WTC11 (cell line): ENCODE measurements at regions not wholly inside any gene's neighbourhood (a gene's known extent, or its start where the extent isn't known, plus 50 kb on each side); places are given as distances from the start of the nearest gene placed in this dataset.
"Not testable (repeated sequence)": the region's sequence is repeated elsewhere in the genome, so short reads cannot be mapped to it uniquely, and the experiment has no call there.

Experiments
- ATAC-seq: fragments of 200-7000 bp; cut with Tn5 transposase; 2 replicates; pipeline ENCODE4 v1.10.0; 2021; ENCODE audit warnings: mild to moderate bottlenecking, moderate library complexity
- CTCF ChIA-PET: fragments of 300-600 bp; sonication (Branson Sonifier 250); formaldehyde crosslinking; loops from one replicate; lab custom pipeline; 2021; ENCODE audit warnings: antibody characterized with exemption; lab: Charles Lee
- POLR2A ChIA-PET: fragments of 350-600 bp; sonication (Branson Sonifier 250); formaldehyde crosslinking; loops from one replicate; lab custom pipeline; 2021; ENCODE audit warnings: antibody characterized with exemption; lab: Charles Lee
- DNase-seq: peaks from one replicate; pipeline ENCODE4 v3.0.0; 2021; ENCODE audit warnings: low spot score
- H3K27ac Mint-ChIP-seq: 2 replicates; pipeline ENCODE4 v1.8.0; 2021; ENCODE audit warnings: mixed read lengths
- H3K27me3 Mint-ChIP-seq: 2 replicates; pipeline ENCODE4 v1.8.0; 2021; ENCODE audit warnings: low read depth, mild to moderate bottlenecking, moderate library complexity, mixed read lengths
- H3K36me3 Mint-ChIP-seq: 2 replicates; pipeline ENCODE4 v1.8.0; 2021; ENCODE audit warnings: mixed read lengths
- H3K4me1 Mint-ChIP-seq: 2 replicates; pipeline ENCODE4 v1.8.0; 2022; ENCODE audit warnings: mixed read lengths
- H3K4me3 Mint-ChIP-seq: 2 replicates; pipeline ENCODE4 v1.8.0; 2021; ENCODE audit warnings: mild to moderate bottlenecking, moderate library complexity, mixed read lengths
- H3K9me3 Mint-ChIP-seq: 2 replicates; pipeline ENCODE4 v1.8.0; 2021; ENCODE audit warnings: mixed read lengths
- ATF1 ChIP-seq: sonication (generic); formaldehyde crosslinking; IDR thresholded peaks from 2 replicates; pipeline ENCODE4 v1.8.1; 2023; ENCODE audit warnings: mild to moderate bottlenecking, moderate library complexity, missing genetic modification reagents
- E2F4 ChIP-seq: sonication (generic); formaldehyde crosslinking; IDR thresholded peaks from 2 replicates; pipeline ENCODE4 v1.8.1; 2022; ENCODE audit warnings: low read depth, mild to moderate bottlenecking, moderate library complexity, missing genetic modification reagents, borderline replicate concordance
- EMX1 ChIP-seq: fragments of 250-450 bp; sonication (Bioruptor Pico); IDR thresholded peaks from 2 replicates; pipeline ENCODE4 v1.8.0; 2021; ENCODE audit warnings: mild to moderate bottlenecking
- ESRRA ChIP-seq: sonication (generic); formaldehyde crosslinking; IDR thresholded peaks from 2 replicates; pipeline ENCODE4 v1.8.1; 2022; ENCODE audit warnings: mild to moderate bottlenecking, missing genetic modification reagents, borderline replicate concordance
- HMGXB4 ChIP-seq: sonication (generic); formaldehyde crosslinking; IDR thresholded peaks from 2 replicates; pipeline ENCODE4 v1.8.1; 2023; ENCODE audit warnings: mild to moderate bottlenecking, moderate library complexity, missing genetic modification reagents
- KAT7 ChIP-seq: sonication (generic); formaldehyde crosslinking; IDR thresholded peaks from 2 replicates; pipeline ENCODE4 v1.8.1; 2023; ENCODE audit warnings: missing genetic modification reagents, mild to moderate bottlenecking, borderline replicate concordance
- MAX ChIP-seq: sonication (generic); formaldehyde crosslinking; IDR thresholded peaks from 2 replicates; pipeline ENCODE4 v1.8.0; 2022; ENCODE audit warnings: mild to moderate bottlenecking, missing genetic modification reagents
- NFYB ChIP-seq: sonication (generic); formaldehyde crosslinking; conservative IDR thresholded peaks from 2 replicates; pipeline ENCODE4 v1.8.0; 2022; ENCODE audit warnings: low read depth, missing genetic modification reagents
- USF2 ChIP-seq: sonication (generic); formaldehyde crosslinking; IDR thresholded peaks from 2 replicates; pipeline ENCODE4 v1.8.1; 2023; ENCODE audit warnings: mild to moderate bottlenecking, missing genetic modification reagents, moderate library complexity
- ZNF532 ChIP-seq: fragments of 250-450 bp; sonication (Bioruptor Pico); IDR thresholded peaks from 2 replicates; pipeline ENCODE4 v1.9.0; 2021; ENCODE audit warnings: mild to moderate bottlenecking, borderline replicate concordance

GRCh38 chr2:199535445-199536177, 77.9 kb upstream of the SATB2 start (continued):
- TF ChIP-seq ESRRA (no peak), ZNF532 (CRISPR knock-in tag) (no peak), NFYB (CRISPR knock-in tag) (no peak), MAX (CRISPR knock-in tag) (no peak), ATF1 (no peak), EMX1 (no peak)

- H3K36me3 Mint-ChIP-seq, DNase-seq, H3K27me3 Mint-ChIP-seq, CTCF ChIA-PET, POLR2A ChIA-PET, ATAC-seq, H3K9me3 Mint-ChIP-seq, H3K4me1 Mint-ChIP-seq, H3K4me3 Mint-ChIP-seq, H3K27ac Mint-ChIP-seq: not testable (repeated sequence)
Measured at GRCh38 chr2:199533873-199534272, 76.1 kb upstream of the SATB2 start.

GRCh38 chr2:199527071-199527470, 69.3 kb upstream of the SATB2 start:
- POLR2A ChIA-PET = no interaction called here
- Mint-ChIP-seq H3K4me1 (no peaks in the 10 kb centered on the region), H3K27ac (no peak overlapping the region), H3K9me3 (peaks cover 11% of the 10 kb centered on the region), H3K36me3 (no peaks in the 10 kb centered on the region), H3K4me3 (no peak overlapping the region), H3K27me3 (no peaks in the 10 kb centered on the region)
- CTCF ChIA-PET = no interaction called here
- no peak for TF ChIP-seq E2F4 (CRISPR knock-in tag)
- no peak for TF ChIP-seq ATF1
- TF ChIP-seq HMGXB4 = no peak
- no peak for TF ChIP-seq KAT7 (CRISPR knock-in tag)
- TF ChIP-seq USF2 (CRISPR knock-in tag) = no peak
- DNase-seq (no peak), ATAC-seq (no peak)
